ENCODE measurements at regions not wholly inside any gene's neighbourhood (a gene's known extent, or its start where the extent isn't known, plus 50 kb on each side); places are given as distances from the start of the nearest gene placed in this dataset.

- TF ChIP-seq TAF1 (IDR thresholded peaks at IDR 0.05; ENCODE audit: borderline replicate concordance, insufficient read depth, low read length) (no peak), POLR2AphosphoS5 (IDR thresholded peaks at IDR 0.05; ENCODE audit: low read depth, low read length) (no peak)
These were observed 434.7 kb downstream of the FOXO1 start for GRCh38 chr13:40231751-40232150.

Data from PFSK-1 (cell line).